ENCODE measurements at regions not wholly inside any gene's neighbourhood (a gene's known extent, or its start where the extent isn't known, plus 50 kb on each side); places are given as distances from the start of the nearest gene placed in this dataset.

DNA sequence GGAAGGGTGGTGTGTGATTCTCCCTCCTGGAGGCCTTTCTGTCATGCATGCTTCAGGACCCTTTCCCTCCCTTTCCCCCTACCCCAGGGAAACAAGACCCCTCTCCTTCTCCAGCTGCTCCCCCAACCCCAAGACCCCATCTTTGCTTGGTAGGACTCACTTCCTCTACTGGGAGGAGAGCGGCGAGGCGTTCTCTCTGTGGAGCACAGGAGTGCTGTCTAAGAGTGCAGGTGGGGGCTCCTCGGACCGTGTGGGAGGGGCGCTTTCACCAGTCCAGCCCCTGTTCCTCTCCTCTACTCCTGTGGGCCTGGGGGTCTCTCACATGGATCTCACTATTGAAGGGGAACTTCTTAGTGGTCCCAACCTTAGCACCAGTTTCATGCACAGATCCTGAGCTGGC is 456.1 kb upstream of the ASIC2 start:
- TF ChIP-seq CTCF (IDR thresholded peaks at IDR 0.05) (no peak), POLR2A (IDR thresholded peaks at IDR 0.05) (no peak)
